ENCODE measurements at regions not wholly inside any gene's neighbourhood (a gene's known extent, or its start where the extent isn't known, plus 50 kb on each side); places are given as distances from the start of the nearest gene placed in this dataset.
"Not testable (repeated sequence)": the region's sequence is repeated elsewhere in the genome, so short reads cannot be mapped to it uniquely, and the experiment has no call there.

DNA sequence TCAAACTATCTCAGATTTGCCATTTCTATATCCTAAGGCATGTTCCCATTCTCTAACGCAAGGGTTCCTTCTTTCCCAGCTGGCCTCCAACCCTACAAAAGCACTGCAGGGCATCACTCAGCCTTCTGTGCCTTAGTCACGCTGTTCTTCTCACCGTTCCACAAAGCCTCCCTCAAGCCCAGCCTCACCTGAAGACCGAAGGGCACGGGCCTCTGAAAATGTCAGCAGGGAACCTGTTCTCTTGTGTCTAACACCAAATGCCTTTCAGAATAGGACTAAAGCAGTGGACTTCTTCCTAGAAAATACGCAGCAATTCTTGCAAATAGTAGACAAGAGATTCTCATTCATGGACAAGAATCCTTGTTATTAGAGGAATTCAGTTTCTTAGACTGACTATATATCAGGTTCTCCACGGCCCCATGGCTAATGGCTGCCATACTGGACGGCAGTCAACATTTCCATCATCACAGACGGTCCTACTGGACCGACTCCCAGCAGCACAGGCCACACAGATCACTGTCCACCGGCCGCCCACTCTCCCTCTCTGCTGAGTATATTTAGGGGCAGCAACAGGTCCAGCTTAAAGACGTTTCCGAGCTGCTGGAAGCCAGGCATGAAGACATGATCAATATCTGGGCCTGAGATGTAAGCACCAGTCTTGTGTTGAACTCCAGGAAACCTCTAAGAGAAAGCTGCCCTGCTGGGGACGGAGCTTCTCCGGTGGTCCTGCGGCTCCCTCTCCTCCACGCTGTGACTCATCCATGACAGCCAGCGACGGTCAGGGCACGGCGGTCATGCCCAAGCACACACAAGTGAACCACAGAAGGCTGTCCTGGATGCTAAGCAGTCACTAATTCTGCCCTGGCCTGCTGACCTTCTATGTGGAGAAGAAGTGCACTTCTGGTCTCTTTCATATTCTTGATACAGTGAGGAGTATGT is 61.8 kb upstream of the TNK2 start:
- not testable (repeated sequence) for DNase-seq

DNA sequence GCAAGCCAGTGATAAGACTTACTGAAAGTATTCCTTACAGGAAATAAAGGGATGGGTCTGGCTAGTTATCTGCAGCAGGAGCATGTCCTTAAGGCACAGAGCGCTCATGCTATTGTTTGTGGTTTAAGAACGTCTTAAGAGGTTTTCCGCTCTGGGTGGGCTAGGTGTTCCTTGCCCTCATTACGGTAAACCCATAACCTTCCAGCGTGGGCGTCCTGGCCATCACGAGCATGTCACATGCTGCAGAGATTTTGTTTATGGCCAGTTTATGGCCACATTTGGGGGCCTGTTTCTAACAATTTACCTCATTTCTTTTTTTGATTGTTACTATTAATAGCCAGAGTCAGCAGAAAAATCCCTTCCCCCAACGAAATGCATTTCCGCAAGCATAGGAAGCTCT is 61.0 kb upstream of the TNK2 start:
- not testable (repeated sequence) for DNase-seq

- DNase-seq = not testable (repeated sequence)
Observed at GRCh38 chr3:195968104-195968503, 59.8 kb upstream of the TNK2 start.

GRCh38 chr3:195967387-195967720 is 59.0 kb upstream of the TNK2 start:
- not testable (repeated sequence) for DNase-seq

GRCh38 chr3:195966563-195967386 is 58.4 kb upstream of the TNK2 start:
- not testable (repeated sequence) for DNase-seq

DNA sequence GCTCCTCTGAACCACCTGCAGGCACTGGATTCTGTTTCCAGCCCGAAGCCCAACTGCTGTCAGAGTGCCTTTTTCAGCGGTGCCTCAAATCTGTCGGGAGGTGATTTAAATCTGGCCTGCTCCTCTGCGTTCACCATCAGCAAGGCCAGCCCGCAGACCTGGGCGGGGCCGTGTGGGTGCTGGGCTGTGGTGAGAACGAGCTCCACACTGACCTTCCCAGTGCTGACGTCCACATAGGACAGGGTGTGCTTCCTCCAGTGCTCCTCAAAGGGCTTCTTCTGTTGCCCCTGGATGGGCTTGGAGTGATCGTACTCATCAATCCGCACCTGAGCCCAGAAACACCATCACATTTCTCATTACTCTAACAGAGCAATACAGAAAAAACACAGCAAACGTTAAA is 56.9 kb upstream of the TNK2 start:
- DNase-seq = not testable (repeated sequence)

DNA sequence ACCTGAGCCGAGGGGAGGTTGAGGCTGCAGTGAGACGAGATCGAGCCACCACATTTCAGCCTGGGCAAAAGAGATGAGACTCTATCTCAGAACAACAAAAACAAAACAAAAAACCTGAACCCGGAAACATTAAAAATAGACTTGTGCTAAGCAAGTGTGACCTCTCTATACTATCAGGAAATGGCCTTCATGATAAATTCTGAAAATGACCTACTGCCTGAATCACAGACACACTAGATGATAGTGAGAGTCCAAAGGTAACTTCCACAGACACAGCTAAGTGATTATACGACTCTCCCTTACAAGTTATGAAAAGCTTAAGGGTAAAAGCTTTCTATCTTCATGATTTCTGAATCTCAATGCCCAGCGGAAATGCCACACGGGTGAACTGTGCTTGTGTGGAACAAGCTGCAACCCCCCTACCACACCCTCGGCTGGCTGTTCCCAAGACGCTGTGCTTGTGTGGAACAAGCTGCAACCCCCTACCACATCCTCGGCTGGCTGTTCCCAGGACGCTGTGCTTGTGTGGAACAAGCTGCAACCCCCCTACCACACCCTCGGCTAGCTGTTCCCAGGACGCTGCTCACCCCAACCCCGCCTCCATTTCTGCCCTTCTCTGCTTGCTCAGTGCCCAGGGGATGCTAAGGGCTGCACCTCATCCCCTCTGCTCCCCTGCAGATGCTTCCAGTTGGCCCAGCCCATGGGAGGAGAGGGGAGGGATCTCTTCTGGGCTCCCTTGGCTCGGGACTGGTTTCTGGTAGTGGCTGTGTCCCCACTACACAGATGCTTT is 56.2 kb upstream of the TNK2 start:
- not testable (repeated sequence) for DNase-seq

GRCh38 chr3:195962222-195962621 is 53.9 kb upstream of the TNK2 start:
- DNase-seq = peak; percentile 27

GRCh38 chr3:195960971-195961775 is 52.8 kb upstream of the TNK2 start:
- DNase-seq = peak; percentile 49

DNA sequence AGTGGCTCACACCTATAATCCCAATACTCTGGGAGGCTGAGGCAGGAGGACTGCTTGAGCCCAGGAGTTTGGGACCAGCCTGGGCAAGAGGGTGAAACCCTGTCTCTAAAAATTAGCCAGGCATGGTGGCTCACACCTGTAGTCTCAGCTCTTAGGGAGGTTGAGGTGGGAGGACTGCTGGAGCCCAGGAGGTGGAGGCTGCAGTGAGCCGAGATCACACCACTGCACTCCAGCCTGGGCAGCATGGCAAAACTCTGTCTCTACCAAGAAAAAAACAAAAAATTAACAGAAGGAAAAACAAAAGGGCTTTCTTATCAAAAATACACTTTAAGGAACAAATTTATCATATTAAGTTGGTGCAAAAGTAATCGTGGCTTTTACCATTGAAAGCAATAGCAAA is 51.8 kb upstream of the TNK2 start:
- DNase-seq = not testable (repeated sequence)

DNA sequence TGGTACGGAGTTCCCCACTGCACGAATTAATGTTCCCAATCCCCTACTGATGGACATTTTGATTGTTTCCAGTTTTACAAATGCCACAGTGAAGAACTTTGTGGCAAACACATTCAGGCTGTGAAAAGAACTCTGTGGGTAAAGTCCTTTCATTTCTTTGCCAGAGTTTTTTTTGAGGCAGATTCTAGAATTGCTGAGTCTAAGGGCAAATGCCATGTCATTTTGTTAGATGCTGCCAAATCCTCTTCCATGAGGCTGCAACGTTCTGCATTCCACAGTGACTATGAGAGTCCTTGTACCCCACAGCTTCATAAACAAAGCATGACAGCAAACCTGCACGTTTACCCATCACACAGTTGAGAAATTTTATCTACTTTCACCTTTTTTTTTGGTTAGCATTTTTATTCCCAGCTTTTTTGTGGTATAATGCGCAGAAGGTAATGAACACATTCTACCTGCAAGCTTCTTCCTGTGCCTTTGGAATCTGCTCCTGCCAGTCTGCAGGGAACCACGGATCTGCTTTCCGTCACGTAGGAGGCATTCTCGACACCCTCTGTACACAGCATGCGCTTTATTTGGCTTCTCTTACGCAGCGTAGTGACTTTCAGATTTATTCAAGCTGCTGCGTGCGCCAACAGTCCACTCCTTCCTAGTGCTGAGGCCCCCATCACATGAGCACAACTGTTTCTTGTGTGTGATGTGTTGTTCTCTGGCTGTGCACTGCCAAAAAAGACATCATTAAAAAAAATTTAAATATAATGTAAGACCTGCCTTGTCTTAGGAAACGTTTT is 51.2 kb upstream of the TNK2 start:
- DNase-seq = not testable (repeated sequence)

DNA sequence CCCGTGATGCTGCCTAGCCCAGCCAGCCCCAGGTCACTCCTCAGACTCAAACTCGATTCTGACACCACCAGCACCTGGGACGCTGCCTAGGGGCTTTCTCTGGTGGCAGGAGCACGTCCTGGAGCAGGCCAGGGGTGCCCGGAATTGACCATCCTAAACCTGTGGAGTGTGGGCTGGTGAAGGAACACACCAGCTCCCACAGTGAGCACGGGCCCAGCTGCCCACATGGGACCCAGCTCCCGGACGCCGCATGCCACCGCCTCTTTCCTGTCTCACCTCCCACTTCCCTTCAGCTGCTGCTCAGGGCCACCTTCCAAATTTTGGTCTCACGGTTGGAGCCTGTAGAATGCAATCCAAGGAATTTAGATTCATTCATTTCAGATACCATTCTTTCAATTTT is 50.4 kb upstream of the TNK2 start:
- DNase-seq = not testable (repeated sequence)

Data from CD4-positive, alpha-beta T cell treated with Interleukin-10 for 1 hour (primary cell).